Liver (tissue), 8 donors: ENCODE measurements at regions not wholly inside any gene's neighbourhood (a gene's known extent, or its start where the extent isn't known, plus 50 kb on each side); places are given as distances from the start of the nearest gene placed in this dataset.

Source experiments
- DNase-seq: peaks from one replicate; pipeline ENCODE4 v3.0.0-alpha.2; 2017; ENCODE audit warnings: low spot score
- H3K27ac ChIP-seq, 2 donors: one replicate each; pipeline ENCODE4 v1.7.0; 2013; ENCODE audit warnings: inconsistent platforms in 2 of 2, low read length in 2 of 2, control low read depth in 1 of 2, low read depth in 1 of 2, mild to moderate bottlenecking in 1 of 2
- H3K27me3 ChIP-seq, 4 donors: one replicate each; pipeline versions ENCODE4 v1.6.1 to v1.7.0; 2013; ENCODE audit warnings: low read length in 3 of 4, inconsistent platforms in 1 of 4, mild to moderate bottlenecking in 1 of 4, moderate library complexity in 1 of 4; ENCODE audit not compliant: control insufficient read depth in 4 of 4, insufficient read depth in 4 of 4
- H3K36me3 ChIP-seq, 4 donors: one replicate each; pipeline versions ENCODE4 v1.6.1 to v1.7.0; 2013; ENCODE audit warnings: low read length in 3 of 4, mild to moderate bottlenecking in 3 of 4, low read depth in 1 of 4, moderate library complexity in 1 of 4; ENCODE audit not compliant: control insufficient read depth in 4 of 4, insufficient read depth in 3 of 4
- H3K4me1 ChIP-seq, 4 donors: one replicate each; pipeline versions ENCODE4 v1.6.1 to v1.7.0; 2013; ENCODE audit warnings: low read length in 3 of 4, mild to moderate bottlenecking in 3 of 4, moderate library complexity in 1 of 4; ENCODE audit not compliant: control insufficient read depth in 4 of 4, insufficient read depth in 4 of 4
- H3K4me3 ChIP-seq, 3 donors: one replicate each; pipeline versions ENCODE4 v1.6.1 to v1.7.0; 2013; ENCODE audit warnings: low read length in 3 of 3, control low read depth in 1 of 3, low read depth in 1 of 3, mild to moderate bottlenecking in 1 of 3
- H3K9ac ChIP-seq, 2 donors: one replicate each; pipeline ENCODE4 v1.7.0; 2013; ENCODE audit warnings: low read length in 2 of 2, mild to moderate bottlenecking in 2 of 2, moderate library complexity in 2 of 2, control low read depth in 1 of 2, low read depth in 1 of 2
- H3K9me3 ChIP-seq, 4 donors: one replicate each; pipeline versions ENCODE4 v1.6.1 to v1.7.0; 2013; ENCODE audit warnings: low read length in 3 of 4; ENCODE audit not compliant: control insufficient read depth in 4 of 4
- EGR1 ChIP-seq, 2 donors: IDR thresholded peaks; 2 replicates each; pipeline ENCODE4 v1.6.1; 2016 to 2018; ENCODE audit warnings: antibody characterized with exemption in 2 of 2, low read depth in 2 of 2
- FOXA2 ChIP-seq: IDR thresholded peaks from 2 replicates; pipeline ENCODE4 v1.6.1; 2016; ENCODE audit warnings: antibody characterized with exemption
- HNF4A ChIP-seq, 2 donors: conservative IDR thresholded peaks; 2 replicates each; pipeline ENCODE4 v1.6.1; 2016; ENCODE audit warnings: antibody characterized with exemption in 2 of 2, mild to moderate bottlenecking in 2 of 2
- NR2F2 ChIP-seq: IDR thresholded peaks from 2 replicates; pipeline ENCODE4 v1.6.1; 2016; ENCODE audit warnings: antibody characterized with exemption
- RAD21 ChIP-seq, 2 donors: IDR thresholded peaks; 2 replicates each; pipeline ENCODE4 v1.6.1; 2016; ENCODE audit warnings: antibody characterized with exemption in 2 of 2, mild to moderate bottlenecking in 2 of 2
- RXRA ChIP-seq, 2 donors: IDR thresholded peaks; 2 replicates each; pipeline ENCODE4 v1.6.1; 2017 to 2018; ENCODE audit warnings: antibody characterized with exemption in 2 of 2, mild to moderate bottlenecking in 1 of 2
- SP1 ChIP-seq: IDR thresholded peaks from 2 replicates; pipeline ENCODE4 v1.6.1; 2018; ENCODE audit warnings: antibody characterized with exemption, mild to moderate bottlenecking
- TAF1 ChIP-seq: conservative IDR thresholded peaks from 2 replicates; pipeline ENCODE4 v1.6.1; 2016; ENCODE audit warnings: antibody characterized with exemption, mild to moderate bottlenecking
- YY1 ChIP-seq: IDR thresholded peaks from 2 replicates; pipeline ENCODE4 v1.6.1; 2016; ENCODE audit warnings: antibody characterized with exemption, mild to moderate bottlenecking
- WGBS: extraction: QIAGEN DNeasy Blood & Tissue Kit; methylation state at CpG from one replicate; pipeline ENCODE4 v1.1.7; 2013; 5-methylcytosine and 5-hydroxymethylcytosine counted together
- TF ChIP-seq, protein P1 (sequence below): IDR thresholded peaks from 2 replicates; pipeline ENCODE4 v1.6.1; 2016; ENCODE audit warnings: antibody characterized with exemption
- TF ChIP-seq, protein P2 (sequence below): fragments of 150-350 bp; IDR thresholded peaks from 2 replicates; pipeline ENCODE4 v1.5.1; 2017; ENCODE audit warnings: improper control_type of control experiment, low read depth, low read length; ENCODE audit not compliant: missing input control
- TF ChIP-seq, protein P3 (sequence below): IDR thresholded peaks from 2 replicates; pipeline ENCODE4 v1.6.1; 2016; ENCODE audit warnings: antibody characterized with exemption
- TF ChIP-seq, protein P4 (sequence below): IDR thresholded peaks from 2 replicates; pipeline ENCODE4 v1.6.1; 2016; ENCODE audit warnings: antibody characterized with exemption, mild to moderate bottlenecking
- TF ChIP-seq, protein P5 (sequence below): IDR thresholded peaks from 2 replicates; pipeline ENCODE4 v1.6.1; 2016; ENCODE audit warnings: antibody characterized with exemption
- donor health status: healthy.
- donor health status: healthy.
- donor health status: healthy.
- donor health status: healthy.
- donor health status: healthy.

DNA sequence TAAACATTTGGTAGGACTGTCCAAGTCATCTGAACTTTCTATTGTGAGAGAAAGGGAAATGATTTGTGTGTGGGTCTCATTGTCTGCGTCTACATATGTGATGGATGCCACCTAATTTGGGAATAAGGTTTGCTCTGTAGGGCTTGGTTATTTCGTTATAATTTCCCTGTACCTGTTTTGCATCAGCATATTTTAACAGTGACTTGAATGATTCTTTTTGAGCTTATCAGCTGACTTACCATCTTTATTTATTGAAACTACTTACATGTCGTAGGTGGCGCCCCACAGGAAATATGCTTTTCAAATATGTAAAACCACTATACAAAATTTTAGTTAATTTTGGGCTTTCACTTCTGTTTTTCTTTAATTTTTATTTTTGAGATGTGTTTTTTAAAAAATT is 56.5 kb upstream of the BCAT1 start:
- WGBS = 89% methylated on average over 4 of the region's 4 CpGs
- Histone ChIP-seq H3K27me3 (no peaks in the 10 kb centered on the region), H3K36me3 (no peaks in the 10 kb centered on the region), H3K27ac (no peak overlapping the region), H3K9me3 (no peaks in the 10 kb centered on the region), H3K9ac (no peak overlapping the region), H3K4me1 (no peaks in the 10 kb centered on the region), H3K4me3 (no peak overlapping the region)
- TF ChIP-seq YY1 = no peak
- no peak for TF ChIP-seq NR2F2
- TF ChIP-seq, protein P1, sequence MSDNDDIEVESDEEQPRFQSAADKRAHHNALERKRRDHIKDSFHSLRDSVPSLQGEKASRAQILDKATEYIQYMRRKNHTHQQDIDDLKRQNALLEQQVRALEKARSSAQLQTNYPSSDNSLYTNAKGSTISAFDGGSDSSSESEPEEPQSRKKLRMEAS = no peak
- DNase-seq = no peak

DNA sequence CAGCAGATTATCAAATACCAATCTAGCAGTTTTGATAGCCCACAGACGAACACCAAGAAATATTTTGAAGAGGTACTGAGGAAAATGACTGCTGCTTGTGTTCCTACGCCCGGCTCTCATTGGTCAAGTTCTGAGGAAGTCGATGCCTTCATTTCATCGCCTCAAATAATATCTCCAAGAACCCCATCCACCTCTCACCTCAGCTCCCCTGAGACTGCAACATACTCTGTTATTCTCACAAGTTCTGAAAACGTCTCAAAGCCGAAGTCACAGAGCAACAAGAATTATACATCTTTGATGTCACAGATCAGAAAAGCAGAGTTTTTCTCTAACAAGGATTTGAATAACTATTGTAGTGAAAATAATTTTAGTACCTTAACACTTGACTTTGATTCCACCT is 55.5 kb upstream of the BCAT1 start:
- Histone ChIP-seq H3K4me1 (no peaks in the 10 kb centered on the region), H3K4me3 (no peak overlapping the region), H3K36me3 (no peaks in the 10 kb centered on the region), H3K9ac (no peak overlapping the region), H3K27me3 (no peaks in the 10 kb centered on the region), H3K27ac (no peak overlapping the region), H3K9me3 (no peaks in the 10 kb centered on the region)
- DNase-seq = no peak
- WGBS = 90% methylated on average over 7 of the region's 7 CpGs
- TF ChIP-seq RAD21 (IDR thresholded peaks at IDR 0.05) (no peak), TAF1 (no peak), RXRA (IDR thresholded peaks at IDR 0.05) (no peak), FOXA2 (no peak), SP1 (no peak), HNF4A (conservative IDR thresholded peaks at IDR 0.05) (no peak), EGR1 (IDR thresholded peaks at IDR 0.05; ENCODE audit: low read depth in 2 of 2) (no peak), NR2F2 (no peak), YY1 (no peak)
- TF ChIP-seq, protein P2, sequence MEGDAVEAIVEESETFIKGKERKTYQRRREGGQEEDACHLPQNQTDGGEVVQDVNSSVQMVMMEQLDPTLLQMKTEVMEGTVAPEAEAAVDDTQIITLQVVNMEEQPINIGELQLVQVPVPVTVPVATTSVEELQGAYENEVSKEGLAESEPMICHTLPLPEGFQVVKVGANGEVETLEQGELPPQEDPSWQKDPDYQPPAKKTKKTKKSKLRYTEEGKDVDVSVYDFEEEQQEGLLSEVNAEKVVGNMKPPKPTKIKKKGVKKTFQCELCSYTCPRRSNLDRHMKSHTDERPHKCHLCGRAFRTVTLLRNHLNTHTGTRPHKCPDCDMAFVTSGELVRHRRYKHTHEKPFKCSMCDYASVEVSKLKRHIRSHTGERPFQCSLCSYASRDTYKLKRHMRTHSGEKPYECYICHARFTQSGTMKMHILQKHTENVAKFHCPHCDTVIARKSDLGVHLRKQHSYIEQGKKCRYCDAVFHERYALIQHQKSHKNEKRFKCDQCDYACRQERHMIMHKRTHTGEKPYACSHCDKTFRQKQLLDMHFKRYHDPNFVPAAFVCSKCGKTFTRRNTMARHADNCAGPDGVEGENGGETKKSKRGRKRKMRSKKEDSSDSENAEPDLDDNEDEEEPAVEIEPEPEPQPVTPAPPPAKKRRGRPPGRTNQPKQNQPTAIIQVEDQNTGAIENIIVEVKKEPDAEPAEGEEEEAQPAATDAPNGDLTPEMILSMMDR = no peak
- TF ChIP-seq, protein P1 = no peak
- TF ChIP-seq, protein P3, sequence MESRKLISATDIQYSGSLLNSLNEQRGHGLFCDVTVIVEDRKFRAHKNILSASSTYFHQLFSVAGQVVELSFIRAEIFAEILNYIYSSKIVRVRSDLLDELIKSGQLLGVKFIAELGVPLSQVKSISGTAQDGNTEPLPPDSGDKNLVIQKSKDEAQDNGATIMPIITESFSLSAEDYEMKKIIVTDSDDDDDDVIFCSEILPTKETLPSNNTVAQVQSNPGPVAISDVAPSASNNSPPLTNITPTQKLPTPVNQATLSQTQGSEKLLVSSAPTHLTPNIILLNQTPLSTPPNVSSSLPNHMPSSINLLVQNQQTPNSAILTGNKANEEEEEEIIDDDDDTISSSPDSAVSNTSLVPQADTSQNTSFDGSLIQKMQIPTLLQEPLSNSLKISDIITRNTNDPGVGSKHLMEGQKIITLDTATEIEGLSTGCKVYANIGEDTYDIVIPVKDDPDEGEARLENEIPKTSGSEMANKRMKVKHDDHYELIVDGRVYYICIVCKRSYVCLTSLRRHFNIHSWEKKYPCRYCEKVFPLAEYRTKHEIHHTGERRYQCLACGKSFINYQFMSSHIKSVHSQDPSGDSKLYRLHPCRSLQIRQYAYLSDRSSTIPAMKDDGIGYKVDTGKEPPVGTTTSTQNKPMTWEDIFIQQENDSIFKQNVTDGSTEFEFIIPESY = no peak
- TF ChIP-seq, protein P4, sequence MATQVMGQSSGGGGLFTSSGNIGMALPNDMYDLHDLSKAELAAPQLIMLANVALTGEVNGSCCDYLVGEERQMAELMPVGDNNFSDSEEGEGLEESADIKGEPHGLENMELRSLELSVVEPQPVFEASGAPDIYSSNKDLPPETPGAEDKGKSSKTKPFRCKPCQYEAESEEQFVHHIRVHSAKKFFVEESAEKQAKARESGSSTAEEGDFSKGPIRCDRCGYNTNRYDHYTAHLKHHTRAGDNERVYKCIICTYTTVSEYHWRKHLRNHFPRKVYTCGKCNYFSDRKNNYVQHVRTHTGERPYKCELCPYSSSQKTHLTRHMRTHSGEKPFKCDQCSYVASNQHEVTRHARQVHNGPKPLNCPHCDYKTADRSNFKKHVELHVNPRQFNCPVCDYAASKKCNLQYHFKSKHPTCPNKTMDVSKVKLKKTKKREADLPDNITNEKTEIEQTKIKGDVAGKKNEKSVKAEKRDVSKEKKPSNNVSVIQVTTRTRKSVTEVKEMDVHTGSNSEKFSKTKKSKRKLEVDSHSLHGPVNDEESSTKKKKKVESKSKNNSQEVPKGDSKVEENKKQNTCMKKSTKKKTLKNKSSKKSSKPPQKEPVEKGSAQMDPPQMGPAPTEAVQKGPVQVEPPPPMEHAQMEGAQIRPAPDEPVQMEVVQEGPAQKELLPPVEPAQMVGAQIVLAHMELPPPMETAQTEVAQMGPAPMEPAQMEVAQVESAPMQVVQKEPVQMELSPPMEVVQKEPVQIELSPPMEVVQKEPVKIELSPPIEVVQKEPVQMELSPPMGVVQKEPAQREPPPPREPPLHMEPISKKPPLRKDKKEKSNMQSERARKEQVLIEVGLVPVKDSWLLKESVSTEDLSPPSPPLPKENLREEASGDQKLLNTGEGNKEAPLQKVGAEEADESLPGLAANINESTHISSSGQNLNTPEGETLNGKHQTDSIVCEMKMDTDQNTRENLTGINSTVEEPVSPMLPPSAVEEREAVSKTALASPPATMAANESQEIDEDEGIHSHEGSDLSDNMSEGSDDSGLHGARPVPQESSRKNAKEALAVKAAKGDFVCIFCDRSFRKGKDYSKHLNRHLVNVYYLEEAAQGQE = no peak
- TF ChIP-seq, protein P5, sequence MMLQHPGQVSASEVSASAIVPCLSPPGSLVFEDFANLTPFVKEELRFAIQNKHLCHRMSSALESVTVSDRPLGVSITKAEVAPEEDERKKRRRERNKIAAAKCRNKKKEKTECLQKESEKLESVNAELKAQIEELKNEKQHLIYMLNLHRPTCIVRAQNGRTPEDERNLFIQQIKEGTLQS = no peak
